Right atrium auricular region (tissue), 2 donors: ENCODE measurements at regions not wholly inside any gene's neighbourhood (a gene's known extent, or its start where the extent isn't known, plus 50 kb on each side); places are given as distances from the start of the nearest gene placed in this dataset.

Experiments used
- DNase-seq: peaks from one replicate; pipeline ENCODE4 v3.0.0-alpha.2; 2019; ENCODE audit warnings: low spot score
- H3K27ac ChIP-seq, 2 donors: fragments of 200-600 bp; sonication (generic); 1 replicate in 1 of 2; 2 replicates in 1 of 2; pipeline ENCODE4 v1.5.1; 2016 to 2019
- H3K27me3 ChIP-seq, 2 donors: fragments of 200-600 bp; sonication (generic); one replicate each; pipeline versions ENCODE4 v1.5.1 to v1.6.0; 2017 to 2019
- H3K36me3 ChIP-seq: fragments of 200-600 bp; sonication (generic); one replicate; pipeline ENCODE4 v1.5.1; 2016
- H3K4me1 ChIP-seq, 2 donors: fragments of 200-600 bp; sonication (generic); one replicate each; pipeline versions ENCODE4 v1.5.1 to v1.6.0; 2017 to 2019
- H3K4me3 ChIP-seq, 2 donors: fragments of 200-600 bp; sonication (generic); 1 replicate in 1 of 2; 2 replicates in 1 of 2; pipeline ENCODE4 v1.5.1; 2017 to 2019; ENCODE audit warnings: mild to moderate bottlenecking in 1 of 2, moderate library complexity in 1 of 2
- H3K9me3 ChIP-seq, 2 donors: fragments of 200-600 bp; sonication (generic); one replicate each; pipeline ENCODE4 v1.5.1; 2019
- CTCF ChIP-seq, 2 donors: fragments of 200-600 bp; sonication (generic); IDR thresholded peaks; one replicate each; pipeline ENCODE4 v1.5.1; 2019; ENCODE audit warnings: antibody characterized with exemption in 2 of 2

- no peaks in the 10 kb centered on the region for H3K9me3 ChIP-seq
- no peaks in the 10 kb centered on the region for H3K36me3 ChIP-seq
- H3K4me1 ChIP-seq: no peaks in the 10 kb centered on the region
- no peak overlapping the region for H3K27ac ChIP-seq
- H3K4me3 ChIP-seq: no peak overlapping the region
- TF ChIP-seq CTCF (IDR thresholded peaks at IDR 0.05): no peak
- no peaks in the 10 kb centered on the region for H3K27me3 ChIP-seq
- no peak for DNase-seq
Measured at GRCh38 chr2:82084679-82085392, 1780.3 kb upstream of the LRRTM1 start.

GRCh38 chr2:82075875-82076274, 1771.3 kb upstream of the LRRTM1 start:
- H3K27me3 ChIP-seq: no peaks in the 10 kb centered on the region
- no peak overlapping the region for H3K4me3 ChIP-seq
- no peaks in the 10 kb centered on the region for H3K4me1 ChIP-seq
- DNase-seq: no peak
- no peak overlapping the region for H3K27ac ChIP-seq
- TF ChIP-seq CTCF (IDR thresholded peaks at IDR 0.05): no peak
- no peaks in the 10 kb centered on the region for H3K36me3 ChIP-seq
- H3K9me3 ChIP-seq: no peaks in the 10 kb centered on the region

- no peaks in the 10 kb centered on the region for H3K36me3 ChIP-seq
- DNase-seq: no peak
- no peaks in the 10 kb centered on the region for H3K4me1 ChIP-seq
- H3K27ac ChIP-seq: no peak overlapping the region
- H3K9me3 ChIP-seq: no peaks in the 10 kb centered on the region
- no peak overlapping the region for H3K4me3 ChIP-seq
- no peaks in the 10 kb centered on the region for H3K27me3 ChIP-seq
- TF ChIP-seq CTCF (IDR thresholded peaks at IDR 0.05): no peak
Measured at GRCh38 chr2:82062463-82062862, 1757.9 kb upstream of the LRRTM1 start.

- no peaks in the 10 kb centered on the region for H3K27me3 ChIP-seq
- no peaks in the 10 kb centered on the region for H3K36me3 ChIP-seq
- no peaks in the 10 kb centered on the region for H3K4me1 ChIP-seq
- no peak for TF ChIP-seq CTCF (IDR thresholded peaks at IDR 0.05)
- no peak overlapping the region for H3K27ac ChIP-seq
- no peak overlapping the region for H3K4me3 ChIP-seq
- DNase-seq: no peak
- no peaks in the 10 kb centered on the region for H3K9me3 ChIP-seq
Measured at GRCh38 chr2:82055846-82056245, 1751.3 kb upstream of the LRRTM1 start.

GRCh38 chr2:82043867-82044266, 1739.3 kb upstream of the LRRTM1 start:
- no peak for DNase-seq
- TF ChIP-seq CTCF (IDR thresholded peaks at IDR 0.05): no peak

More at GRCh38 chr2:82043867-82044266, 1739.3 kb upstream of the LRRTM1 start:
- Histone ChIP-seq H3K27me3 (no peaks in the 10 kb centered on the region), H3K9me3 (peaks cover 0 to 8% of the 10 kb centered on the region in 2 donors), H3K4me1 (no peaks in the 10 kb centered on the region), H3K36me3 (no peaks in the 10 kb centered on the region), H3K4me3 (no peak overlapping the region), H3K27ac (no peak overlapping the region)
